ENCODE measurements at regions not wholly inside any gene's neighbourhood (a gene's known extent, or its start where the extent isn't known, plus 50 kb on each side); places are given as distances from the start of the nearest gene placed in this dataset.

DNA sequence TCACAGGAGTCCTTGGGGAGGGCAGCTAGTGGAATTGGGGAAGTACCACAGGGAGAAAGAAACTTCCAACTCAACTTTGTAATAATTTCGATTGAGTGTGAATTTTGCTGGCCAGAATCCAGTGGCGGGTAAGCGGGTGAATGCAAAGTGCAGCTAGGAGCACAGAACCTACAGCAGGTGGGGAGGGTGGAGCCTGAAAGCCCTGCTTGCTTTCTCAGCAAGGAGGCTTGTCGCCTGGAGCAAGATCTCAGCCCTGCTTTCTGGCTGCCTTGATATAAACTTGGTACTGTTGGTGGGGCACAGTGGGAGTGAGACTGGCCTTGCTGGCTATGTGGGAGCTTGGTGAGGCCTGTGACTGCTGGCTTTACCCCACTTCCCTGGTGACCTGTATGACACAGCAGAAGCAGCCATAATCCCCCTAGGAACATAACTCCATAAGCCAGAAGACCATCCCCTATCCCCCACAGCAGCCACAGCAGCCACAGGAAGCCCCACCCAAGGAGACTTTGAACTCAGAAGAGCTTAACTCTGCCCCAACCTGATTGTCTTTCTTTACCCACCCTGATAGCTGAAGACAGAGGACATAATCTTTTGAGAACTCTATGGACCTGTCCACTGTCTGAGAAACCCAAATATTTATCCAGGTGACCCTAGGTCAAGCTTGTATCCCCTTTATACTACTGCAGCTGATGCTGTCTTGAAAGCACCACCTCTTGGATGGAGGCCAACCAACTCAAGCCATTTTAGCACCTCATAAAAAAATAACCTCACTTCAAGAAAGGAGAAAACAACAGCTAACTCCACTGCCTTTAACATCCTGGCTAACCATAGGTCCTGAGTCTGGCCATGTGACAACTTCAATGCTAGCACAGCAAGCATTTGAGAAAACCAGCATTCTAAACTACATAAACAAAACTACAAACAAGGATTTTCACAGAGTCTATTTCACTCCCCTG, 87.2 kb upstream of the PDE5A start:
- Histone ChIP-seq H3K9me3 (peaks cover 0 to 46% (median 21%) of the 10 kb centered on the region in 12 donors), H3K27me3 (no peaks in the 10 kb centered on the region), H3K36me3 (no peaks in the 10 kb centered on the region), H3K27ac (no peak overlapping the region), H3K4me3 (no peak overlapping the region), H3K4me1 (no peaks in the 10 kb centered on the region)
- intact Hi-C loops (cut with DNase I) = no loop called here
- no peak for TF ChIP-seq POLR2A (IDR thresholded peaks at IDR 0.05)
- TF ChIP-seq, protein P1, sequence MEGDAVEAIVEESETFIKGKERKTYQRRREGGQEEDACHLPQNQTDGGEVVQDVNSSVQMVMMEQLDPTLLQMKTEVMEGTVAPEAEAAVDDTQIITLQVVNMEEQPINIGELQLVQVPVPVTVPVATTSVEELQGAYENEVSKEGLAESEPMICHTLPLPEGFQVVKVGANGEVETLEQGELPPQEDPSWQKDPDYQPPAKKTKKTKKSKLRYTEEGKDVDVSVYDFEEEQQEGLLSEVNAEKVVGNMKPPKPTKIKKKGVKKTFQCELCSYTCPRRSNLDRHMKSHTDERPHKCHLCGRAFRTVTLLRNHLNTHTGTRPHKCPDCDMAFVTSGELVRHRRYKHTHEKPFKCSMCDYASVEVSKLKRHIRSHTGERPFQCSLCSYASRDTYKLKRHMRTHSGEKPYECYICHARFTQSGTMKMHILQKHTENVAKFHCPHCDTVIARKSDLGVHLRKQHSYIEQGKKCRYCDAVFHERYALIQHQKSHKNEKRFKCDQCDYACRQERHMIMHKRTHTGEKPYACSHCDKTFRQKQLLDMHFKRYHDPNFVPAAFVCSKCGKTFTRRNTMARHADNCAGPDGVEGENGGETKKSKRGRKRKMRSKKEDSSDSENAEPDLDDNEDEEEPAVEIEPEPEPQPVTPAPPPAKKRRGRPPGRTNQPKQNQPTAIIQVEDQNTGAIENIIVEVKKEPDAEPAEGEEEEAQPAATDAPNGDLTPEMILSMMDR (IDR thresholded peaks at IDR 0.05) = no peak
- no peak for ATAC-seq
- WGBS, 4 donors = 84 to 88% (median 87%) methylated on average over 4 of the region's 4 CpGs
- no peak for DNase-seq

DNA sequence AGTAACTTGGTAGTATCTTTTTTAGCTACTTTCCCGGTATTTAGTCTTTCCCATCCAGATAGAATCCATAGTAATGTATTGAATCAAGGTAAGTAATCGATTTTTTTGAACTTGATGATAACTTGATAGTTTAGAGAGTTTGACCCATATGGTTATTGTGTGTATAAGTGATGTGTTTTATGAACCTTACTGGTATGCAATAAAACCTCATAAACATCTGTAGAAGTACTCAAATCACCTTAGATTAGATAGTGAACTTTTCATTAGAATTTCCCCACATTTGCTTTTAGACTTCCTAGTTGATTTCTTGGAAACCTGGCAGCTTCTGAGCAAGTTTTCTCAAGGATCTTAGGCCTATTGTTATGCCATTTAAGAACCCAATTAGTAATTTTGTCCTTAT, 80.8 kb upstream of the PDE5A start:
- H3K27me3 ChIP-seq = no peaks in the 10 kb centered on the region
- ATAC-seq (no peak), DNase-seq (no peak)
- intact Hi-C loops (cut with DNase I) = no loop called here
- H3K9me3 ChIP-seq = no peaks in the 10 kb centered on the region
- TF ChIP-seq POLR2A (IDR thresholded peaks at IDR 0.05) = no peak
- TF ChIP-seq, protein P1 (IDR thresholded peaks at IDR 0.05) = no peak
- no peak overlapping the region for H3K27ac ChIP-seq
- no peaks in the 10 kb centered on the region for H3K36me3 ChIP-seq
- no peak overlapping the region for H3K4me3 ChIP-seq
- 87 to 90% (median 88%) methylated on average over 2 of the region's 2 CpGs for WGBS, 4 donors
- H3K4me1 ChIP-seq = no peaks in the 10 kb centered on the region

DNA sequence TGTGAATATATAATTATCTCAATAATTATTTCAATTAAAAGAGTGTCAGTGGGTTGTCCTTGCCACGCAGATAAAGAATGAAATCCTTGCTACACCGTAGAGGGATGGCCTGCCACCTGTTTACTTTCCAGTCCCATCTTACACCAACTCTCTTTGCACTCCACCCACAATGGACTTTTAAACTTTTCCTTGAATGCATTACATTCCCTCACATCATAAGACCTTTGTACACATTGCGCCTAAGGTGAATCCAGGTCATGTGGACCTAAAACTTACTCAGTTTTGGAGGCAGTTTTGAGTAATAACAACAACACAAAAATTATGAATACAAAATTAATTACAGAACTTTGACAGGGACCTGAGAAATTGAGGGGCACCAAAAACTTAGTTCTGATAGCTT, 78.7 kb upstream of the PDE5A start:
- DNase-seq (no peak), ATAC-seq (no peak)
- H3K4me3 ChIP-seq = no peak overlapping the region
- H3K27me3 ChIP-seq = no peaks in the 10 kb centered on the region
- TF ChIP-seq POLR2A (IDR thresholded peaks at IDR 0.05) = no peak
- TF ChIP-seq, protein P1 (IDR thresholded peaks at IDR 0.05) = no peak
- intact Hi-C loops (cut with DNase I) = no loop called here
- H3K9me3 ChIP-seq = no peaks in the 10 kb centered on the region
- H3K27ac ChIP-seq = no peak overlapping the region
- H3K36me3 ChIP-seq = no peaks in the 10 kb centered on the region
- 92 to 93% (median 92%) methylated on average over 3 of the region's 3 CpGs for WGBS, 4 donors
- H3K4me1 ChIP-seq = no peaks in the 10 kb centered on the region

DNA sequence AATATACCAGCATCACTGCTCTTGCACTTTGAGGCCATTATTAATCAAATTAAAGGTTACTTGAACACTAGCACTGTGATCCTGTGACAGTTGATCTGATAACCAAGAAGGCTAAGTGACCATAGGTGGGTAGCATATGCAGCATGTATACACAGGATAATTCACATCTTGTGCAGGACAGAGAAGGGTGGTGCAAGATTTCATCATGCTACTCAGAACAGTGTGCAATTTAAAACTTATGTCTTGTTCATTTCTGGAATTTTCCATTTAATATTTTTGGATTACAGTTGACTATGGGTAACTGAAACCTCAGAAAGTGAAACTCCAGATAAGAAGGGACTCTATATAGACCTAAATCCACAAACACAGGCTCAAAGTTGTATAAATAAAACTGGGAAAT, 78.2 kb upstream of the PDE5A start:
- intact Hi-C loops (cut with DNase I) = no loop called here
- Histone ChIP-seq H3K4me3 (no peak overlapping the region), H3K27me3 (no peaks in the 10 kb centered on the region), H3K27ac (no peak overlapping the region), H3K36me3 (no peaks in the 10 kb centered on the region), H3K4me1 (no peaks in the 10 kb centered on the region), H3K9me3 (no peaks in the 10 kb centered on the region)
- ATAC-seq (no peak), DNase-seq (no peak)
- no peak for TF ChIP-seq POLR2A (IDR thresholded peaks at IDR 0.05)
- TF ChIP-seq, protein P1 (IDR thresholded peaks at IDR 0.05) = no peak
